ENCODE measurements at regions not wholly inside any gene's neighbourhood (a gene's known extent, or its start where the extent isn't known, plus 50 kb on each side); places are given as distances from the start of the nearest gene placed in this dataset.
"Not testable (repeated sequence)": the region's sequence is repeated elsewhere in the genome, so short reads cannot be mapped to it uniquely, and the experiment has no call there.

DNA sequence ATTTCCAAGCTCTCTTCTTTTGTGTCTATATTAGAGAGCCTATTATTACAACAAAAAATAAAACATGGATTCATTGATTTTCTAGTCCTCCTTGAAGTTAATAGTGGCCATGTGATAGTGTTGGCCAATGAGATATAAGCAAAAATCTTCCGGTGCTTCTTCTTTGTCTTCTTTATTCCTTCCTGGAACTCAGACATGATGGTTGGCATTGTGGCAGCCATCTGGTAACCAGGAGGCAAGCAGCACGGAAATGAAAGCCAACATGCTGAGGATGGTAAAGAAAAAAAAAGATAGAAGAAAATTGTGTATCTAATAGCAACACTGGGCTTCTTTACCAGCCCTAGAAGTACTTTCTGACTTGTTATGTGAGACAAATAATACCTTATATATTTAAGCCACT lies 50.8 kb upstream of the SEL1L start:
- no peak for DNase-seq

DNA sequence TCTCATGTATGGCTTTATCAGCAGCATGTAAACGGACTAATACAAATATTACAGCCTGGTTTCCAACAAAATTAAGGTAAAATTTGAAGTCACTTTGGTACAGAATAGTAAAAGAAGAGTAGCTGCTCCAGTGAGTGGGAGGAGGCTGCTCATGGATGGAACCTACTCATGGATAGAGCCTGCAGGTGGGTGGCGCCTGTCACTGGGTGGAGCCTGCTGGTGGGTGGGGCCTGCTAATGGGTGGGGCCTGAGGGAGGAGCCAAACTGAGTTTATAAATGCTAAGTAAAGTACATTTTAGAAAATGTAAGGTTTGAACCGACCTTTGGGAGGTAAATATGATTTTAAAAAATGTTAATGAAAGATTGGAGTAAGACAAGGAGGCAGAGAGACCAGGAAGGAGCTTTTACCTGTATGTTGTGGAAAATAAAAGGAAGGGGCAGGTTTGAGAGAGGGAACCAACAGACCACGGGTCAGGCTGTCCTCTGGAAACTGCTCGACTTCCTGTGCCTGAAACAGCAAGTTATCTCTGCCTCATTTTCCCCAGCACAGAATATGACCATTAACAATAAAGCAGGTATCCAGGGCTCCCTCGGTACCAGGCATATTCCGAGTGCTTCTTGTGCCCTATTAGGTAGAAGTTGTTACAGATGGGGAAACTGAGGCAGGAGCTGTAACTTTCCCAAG lies 55.9 kb upstream of the SEL1L start:
- no peak for DNase-seq

DNA sequence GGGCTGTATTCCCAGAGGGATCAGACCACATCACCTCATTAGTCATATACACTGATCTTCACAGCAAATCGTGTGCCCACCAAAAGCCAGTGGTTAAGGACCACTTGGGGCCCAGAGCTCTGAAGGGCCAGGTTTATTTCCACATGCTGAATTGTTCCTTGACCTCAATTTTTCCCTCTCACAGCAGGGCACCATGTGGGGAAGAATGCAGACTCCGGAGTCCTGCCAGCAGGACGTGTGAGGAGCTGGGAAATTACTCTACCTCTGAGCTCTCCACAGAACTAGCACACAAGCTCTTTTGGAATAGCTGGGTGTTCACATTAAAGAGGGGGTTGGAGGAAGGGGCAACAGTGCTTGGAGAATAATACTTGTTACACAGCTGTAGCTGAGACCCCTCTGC lies 57.6 kb upstream of the SEL1L start:
- no peak for DNase-seq

DNA sequence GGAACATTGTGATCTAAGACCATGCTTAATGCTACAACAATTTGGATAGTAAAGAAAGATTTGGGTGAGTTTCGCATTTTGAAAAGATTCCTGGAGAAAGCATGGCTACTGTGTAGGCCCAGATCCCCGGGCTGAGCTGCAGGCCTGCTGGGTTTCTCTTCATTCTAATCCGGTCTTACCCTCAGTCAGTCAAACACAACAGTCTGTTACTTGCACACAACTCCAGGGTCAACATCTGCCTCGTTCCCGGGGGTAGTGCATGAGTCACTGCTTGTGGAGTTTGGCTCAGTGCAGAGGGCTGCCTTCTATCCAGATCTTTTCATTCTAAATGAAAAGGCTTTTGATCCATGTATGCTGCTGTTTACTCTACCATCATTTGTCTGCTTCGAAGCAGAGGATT lies 60.4 kb upstream of the SEL1L start:
- DNase-seq = no peak

DNA sequence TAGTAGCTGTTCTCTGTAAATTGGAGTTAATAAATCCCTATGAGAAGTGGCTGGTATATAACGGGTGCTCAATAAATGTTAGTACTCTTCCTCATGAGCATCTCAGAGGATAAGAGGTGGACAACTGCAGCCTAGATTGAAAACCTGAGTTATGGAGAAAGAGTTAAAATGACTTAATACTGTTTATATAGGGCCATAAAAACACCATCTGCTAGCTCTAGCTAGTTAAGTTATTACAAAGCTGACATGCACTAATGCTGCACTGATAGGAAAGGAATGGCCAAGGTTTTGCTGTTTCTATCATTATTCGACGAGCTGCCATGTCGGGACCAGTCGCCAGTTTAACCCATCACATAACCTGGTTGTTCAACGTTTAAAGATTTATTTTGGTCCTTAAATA lies 72.0 kb upstream of the SEL1L start:
- no peak for DNase-seq

DNA sequence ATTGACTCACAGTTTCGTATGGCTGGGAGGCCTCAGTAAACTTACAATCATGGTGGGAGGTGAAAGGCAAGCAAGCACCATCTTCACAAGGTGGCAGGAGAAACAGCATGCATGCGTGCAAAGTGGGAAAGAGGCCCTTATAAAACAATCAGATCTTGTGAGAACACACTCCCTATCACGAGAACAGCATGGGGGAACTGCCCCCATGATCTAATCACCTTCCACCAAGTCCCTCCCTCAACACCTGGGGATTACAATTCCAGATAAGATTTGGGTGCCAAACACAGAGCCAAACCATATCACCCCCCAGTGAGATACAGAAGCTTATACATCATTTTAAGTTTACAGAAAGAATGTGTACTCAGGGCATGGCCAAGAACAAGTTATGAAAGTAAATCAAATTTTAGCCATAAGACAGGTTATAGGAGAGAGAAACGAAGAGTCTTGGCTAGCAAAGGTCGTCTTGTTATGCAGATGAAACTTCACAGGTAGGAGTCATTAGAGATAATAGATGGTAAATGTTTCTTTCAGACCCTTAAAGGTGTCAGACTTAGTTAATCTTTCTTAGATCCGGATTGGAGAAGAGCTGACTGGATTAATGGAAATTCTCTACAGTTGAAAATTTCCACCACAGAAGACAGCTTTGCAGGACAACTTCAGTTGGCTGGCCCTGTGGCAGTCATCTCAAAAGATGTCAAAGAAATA lies 79.8 kb upstream of the SEL1L start:
- no peak for DNase-seq

DNA sequence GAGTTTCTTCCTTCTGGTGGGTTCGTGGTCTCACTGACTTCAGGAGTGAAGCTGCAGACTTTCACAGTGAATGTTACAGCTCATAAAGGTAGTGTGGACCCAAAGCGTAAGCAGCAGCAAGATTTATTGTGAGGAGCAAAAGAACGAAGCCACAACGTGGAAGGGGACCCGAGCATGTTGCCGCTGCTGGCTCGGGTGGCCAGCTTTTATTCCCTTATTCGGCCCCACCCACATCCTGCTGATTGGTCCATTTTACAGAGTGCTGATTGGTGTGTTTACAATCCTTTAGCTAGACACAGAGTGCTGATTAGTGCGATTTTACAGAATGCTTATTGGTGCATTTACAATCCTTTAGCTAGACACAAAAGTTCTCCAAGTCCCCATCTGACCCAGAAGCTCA lies 80.6 kb upstream of the SEL1L start:
- not testable (repeated sequence) for DNase-seq

DNA sequence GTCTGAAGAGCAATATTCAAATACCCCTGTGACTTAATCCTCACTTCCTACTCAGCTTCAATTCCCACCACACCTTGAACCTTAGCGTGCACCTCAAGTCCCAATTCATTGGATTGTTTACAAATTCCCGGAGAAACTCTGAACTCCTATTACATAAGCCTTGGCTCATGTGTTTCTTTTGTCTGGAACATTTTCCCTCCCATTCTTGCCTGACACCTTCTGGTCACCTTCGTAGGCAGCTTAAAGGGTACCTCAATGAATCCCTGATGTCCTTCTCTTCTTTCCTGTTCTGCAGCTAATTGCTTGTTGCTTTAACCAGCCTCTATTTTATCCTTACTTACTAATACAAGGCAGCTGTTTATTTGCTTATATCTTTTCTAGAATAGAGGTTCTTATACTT lies 85.0 kb upstream of the SEL1L start:
- no peak for DNase-seq

DNA sequence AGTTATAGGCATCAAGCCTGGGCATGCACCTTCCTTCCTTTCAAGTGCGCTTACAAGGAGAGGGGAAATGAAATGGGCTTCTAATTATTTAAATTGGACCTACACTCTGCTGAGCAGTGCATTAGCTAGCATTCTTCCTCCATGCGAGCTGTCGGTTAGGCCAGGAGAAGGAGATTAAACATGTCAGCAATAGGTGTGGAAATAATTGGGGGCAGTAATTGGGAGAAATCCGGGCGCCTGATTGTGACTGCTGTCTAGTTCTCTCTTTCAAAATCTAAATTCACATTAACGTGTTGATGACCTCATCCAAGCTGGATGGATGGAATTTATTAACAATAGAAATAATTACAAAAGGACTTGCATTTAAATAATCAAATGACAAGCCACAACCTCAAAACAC lies 86.2 kb upstream of the SEL1L start:
- DNase-seq = no peak

DNA sequence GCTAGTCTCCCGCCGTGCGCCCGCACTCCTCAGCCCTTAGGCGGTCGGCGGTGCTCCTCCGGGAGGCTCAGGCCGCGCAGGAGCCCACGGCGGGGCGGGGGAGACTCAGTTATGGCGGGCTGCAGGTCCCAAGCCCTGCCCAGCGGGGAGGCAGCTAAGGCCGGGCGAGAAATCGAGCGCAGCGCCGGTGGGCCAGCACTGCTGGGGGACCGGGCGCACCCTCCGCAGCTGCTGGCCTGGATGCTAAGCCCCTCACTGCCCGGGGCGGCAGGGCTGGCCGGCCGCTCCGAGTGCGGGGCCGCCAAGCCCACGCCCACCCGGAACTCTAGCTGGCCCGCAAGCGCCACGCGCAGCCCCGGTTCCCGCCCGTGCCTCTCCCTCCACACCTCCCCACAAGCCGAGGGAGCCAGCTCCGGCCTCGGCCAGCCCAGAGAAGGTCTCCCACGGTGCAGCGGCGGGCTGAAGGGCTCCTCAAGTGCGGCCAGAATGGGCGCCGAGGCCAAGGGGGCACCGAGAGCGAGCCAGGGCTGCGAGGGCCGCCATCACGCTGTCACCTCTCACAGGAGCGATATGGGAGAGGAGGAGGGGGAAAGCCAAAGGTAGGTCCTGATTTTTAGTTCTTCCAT lies 90.2 kb upstream of the SEL1L start:
- not testable (repeated sequence) for DNase-seq

DNA sequence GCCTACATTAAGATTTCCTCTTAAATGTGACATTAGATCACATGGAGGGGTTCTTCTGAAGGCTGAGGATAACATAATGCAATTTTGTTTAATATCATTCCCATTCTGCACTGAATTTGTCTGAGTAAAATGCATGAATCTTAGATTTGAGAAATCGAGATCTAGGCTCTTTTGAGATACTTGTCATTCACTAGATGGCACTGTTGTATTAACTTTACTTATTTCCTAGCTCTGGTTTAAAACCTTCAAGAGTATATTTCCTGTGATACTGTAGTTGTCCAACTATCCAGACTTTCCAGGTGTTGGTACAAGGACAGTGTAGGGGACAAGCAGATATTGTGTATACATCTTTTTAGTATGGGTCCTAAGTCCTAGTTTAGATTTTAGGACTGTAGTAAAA lies 91.7 kb upstream of the SEL1L start:
- no peak for DNase-seq

DNA sequence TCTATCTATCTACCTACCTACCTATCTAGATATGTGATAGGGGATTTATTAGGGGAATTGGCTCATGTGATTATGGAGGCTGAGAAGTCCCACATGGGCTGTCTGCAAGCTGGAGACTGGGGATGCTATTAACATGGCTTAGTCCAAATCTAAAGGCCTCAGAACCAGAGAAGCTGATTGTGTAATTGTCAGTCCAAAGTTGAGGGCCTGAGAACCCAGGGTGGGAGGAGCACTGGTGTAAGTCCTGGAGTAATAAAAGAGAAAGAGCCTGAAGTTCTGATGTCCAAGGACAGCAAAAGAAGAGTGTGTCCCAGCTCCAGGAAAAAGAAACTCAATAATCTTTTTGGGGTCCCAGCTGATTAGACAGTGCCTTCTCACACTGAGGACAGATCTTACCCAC lies 98.5 kb upstream of the SEL1L start:
- no peak for DNase-seq

DNA sequence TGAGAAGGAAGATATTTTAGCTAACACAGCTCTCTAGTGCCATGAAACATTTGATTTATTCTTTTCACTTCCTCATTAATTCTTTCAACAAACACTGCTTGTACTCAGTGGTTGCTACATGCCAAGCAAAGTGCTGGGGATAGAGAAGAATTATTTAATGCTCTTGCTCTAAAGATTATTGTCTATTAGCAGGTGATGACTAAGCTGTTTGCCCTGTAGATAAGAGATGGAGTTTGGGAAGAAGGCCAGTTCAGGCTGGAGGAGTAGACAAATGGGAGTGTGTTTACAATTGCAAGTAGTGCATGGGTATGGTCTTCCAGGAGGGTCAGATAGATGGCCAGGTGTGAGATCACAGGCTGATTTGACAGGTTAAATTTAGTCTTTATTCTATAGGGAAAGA lies 99.8 kb upstream of the SEL1L start:
- no peak for DNase-seq

DNA sequence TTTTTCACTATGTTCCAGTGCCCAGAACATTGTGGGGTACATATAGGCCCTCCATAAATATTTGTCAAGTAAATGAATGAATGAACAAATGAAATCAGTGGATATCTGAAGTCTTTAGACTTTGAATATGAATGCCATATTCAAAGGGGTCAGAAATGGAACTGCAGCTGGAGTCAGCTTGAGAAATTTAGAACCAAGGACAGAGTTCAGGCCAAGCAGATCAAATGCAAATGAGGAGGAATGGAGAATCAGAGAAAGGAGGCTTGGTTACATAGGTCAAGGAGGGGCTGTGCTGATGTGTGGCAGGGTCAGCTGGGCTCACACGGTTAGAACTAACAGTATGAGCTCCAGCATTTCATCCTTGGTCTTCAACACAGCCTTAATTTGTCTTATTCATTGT lies 104.0 kb upstream of the SEL1L start:
- DNase-seq = no peak

DNA sequence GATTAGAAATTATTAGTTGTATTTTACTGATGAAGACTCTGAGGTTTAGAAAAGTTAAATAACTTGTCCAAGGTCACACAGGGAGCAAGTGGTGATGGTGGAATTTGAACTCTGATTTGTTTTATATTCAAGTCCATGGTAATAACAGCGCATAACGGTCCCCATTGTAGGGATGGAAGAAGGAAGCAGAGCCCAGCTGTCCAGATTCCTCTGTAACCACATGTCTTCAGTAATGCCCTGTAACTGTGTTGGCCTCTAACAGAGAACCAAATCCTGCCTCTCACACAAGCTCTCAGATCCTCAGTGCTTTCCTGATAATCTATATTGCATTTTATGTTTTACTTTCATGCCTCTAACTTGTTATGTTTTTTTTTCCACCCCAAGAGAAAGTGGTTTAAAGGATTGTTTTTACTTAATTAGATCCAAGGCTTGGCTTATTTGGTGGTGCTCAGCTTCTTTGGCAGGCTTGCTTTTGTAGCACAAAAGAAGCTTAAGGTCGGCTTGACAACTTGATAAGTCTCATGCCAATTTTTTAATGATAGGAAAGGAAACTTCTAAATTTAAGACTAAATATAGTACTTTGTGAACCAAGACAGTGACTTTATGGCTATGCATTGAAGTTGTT lies 105.1 kb upstream of the SEL1L start:
- no peak for DNase-seq

DNA sequence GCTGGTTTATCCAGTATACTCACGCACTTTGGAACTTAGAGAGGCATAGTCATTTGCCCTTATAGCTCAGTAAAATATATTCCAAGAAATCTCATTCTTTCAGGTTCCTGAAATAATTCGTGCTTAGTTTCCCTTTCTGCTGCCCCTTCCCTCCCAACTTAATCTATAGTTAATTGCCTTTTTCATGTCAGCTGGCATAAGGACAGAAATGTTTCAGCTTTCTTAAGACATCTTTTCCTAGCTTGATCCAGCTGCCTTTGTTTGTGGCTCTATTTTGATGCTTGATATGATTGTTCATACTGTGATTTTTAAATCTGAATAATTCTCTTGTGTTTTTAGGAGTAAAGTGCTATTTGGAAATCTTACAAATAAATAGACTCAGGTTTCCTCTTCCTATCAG lies 120.0 kb upstream of the SEL1L start:
- no peak for DNase-seq

DNA sequence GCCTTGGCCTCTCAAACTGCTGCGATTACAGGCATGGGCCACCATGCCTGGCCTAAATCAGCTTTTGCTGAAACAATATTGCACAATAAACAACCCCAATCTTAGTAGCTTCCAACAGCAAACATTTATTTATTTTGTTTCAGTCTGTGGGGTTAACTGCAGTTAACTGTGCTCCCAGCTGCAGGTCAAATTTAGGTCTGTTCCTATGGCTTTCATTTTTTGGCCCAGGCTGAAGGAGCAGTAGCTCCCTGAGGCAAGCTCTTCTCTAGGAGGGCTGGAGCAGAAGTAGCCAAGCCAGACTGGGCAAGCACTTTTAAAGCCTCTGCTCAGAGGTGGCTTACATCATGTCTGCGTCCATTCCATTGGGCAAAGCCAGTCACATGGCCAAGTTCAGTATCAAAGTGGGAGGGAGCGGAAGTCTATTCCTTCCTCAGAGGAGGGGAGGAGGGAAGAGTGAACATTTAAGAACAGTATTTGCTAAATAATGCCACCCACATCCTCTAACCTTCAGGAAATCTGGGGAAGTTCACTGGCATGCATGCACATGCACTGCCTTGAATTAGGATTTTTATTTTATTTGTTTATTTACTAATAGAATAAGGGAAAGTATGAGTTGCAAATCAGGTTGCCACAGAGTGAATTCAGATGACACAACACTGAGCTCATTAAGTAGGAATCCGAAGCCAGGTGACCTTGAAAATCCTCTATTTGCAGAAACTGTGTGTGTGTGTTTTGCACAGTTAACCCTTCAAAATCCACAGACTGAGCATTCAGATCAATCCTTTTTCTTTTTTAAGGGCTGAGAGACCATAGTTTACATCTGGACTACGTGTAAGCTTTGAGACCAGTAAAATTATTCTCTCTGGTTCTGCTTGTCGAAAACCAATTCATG lies 122.0 kb upstream of the SEL1L start:
- DNase-seq = no peak

DNA sequence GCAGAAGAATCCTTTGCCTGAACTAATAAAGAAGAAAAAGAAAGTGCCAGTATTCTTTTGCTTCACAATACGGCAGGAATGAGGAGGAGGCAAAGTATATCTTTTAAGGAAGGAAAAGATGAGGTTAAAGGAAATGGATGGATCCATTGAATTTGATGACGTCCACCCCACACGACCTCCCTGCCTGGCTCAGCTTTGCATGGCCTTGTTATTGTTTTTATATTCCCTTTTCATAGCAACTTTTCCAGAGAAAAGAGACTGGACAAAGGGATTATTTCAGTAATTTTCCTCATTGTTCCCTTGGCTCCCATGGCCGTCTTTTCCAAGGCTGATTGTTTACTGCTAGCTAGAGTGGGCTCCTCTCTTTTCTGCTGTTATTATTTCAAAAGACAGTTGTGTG lies 123.2 kb upstream of the SEL1L start:
- no peak for DNase-seq

DNA sequence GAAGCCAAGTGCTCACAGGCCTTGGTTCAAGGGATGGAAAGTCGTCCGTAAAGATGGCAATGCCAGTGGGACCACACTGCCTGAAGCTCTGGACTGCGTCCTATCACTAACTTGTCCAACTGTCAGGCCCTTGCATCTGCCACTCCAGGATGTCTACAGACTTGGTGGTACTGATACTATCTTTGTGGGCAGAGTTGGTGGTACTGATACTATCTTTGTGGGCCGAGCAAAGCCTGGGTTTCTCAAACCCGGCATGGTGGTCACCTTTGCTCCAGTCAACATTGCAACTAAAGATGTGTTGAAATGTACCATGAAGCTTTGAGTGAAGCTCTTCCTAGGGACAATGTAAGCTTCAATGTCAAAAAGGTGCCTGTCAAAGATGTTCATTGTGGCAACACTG lies 128.4 kb upstream of the SEL1L start:
- DNase-seq = no peak

DNA sequence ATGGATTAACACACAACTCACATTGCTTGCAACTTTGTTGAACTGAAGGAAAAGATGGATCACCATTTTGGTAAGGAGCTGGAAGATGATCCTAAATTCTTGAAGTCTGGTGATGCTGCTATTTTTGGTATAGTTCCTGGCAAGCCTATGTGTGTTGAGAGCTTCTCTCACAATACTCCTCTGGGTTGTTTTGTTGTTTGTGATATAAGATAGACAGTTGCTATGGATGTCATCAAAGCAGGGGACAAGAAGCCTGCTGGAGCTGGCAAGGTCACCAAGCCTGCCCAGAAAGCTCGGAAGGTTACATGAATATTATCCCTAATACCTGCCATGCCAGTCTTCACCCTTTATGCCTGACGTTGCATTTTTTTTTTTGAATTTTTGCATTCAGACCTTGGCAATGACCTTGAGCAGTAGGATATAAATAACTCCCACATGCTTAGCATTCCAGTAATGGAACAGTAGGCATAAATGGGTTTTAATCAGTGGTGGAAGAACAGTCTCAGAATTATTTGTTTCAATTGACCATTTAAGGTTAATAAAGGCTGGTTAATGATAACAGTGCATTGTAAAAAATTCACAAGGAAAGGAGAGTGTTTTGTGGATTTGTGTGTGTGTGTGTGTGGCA lies 129.0 kb upstream of the SEL1L start:
- DNase-seq = no peak

DNA sequence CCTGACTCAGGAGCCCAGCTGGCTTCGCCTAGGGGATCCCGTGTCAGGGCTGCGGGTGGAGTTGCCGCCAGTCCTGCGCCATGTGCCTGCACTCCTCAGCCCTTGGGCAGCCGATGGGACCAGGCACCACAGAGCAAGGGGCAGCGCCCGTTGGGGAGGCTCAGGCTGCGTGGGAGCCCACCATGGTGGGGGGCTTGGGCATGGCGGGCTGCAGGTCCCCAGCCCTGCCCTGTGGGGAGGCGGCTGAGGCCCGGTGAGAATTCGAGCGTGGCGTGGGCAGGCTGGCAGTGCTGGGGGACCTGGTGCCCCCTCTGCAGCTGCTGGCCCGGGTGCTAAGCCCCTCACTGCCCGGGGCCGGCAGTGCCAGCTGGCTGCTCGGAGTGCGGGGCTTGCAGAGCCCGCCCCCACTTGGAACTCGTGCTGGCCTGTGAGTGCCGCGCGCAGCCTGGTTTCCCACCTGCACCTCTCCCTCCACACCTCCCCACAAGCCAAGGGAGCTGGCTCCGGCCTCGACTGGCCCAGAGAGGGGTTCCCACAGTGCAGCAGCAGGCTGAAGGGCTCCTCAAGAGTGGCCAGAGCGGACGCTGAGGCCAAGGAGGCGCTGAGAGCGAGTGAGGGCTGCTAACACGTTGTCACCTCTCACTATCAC lies 135.1 kb upstream of the SEL1L start:
- DNase-seq = no peak

DNA sequence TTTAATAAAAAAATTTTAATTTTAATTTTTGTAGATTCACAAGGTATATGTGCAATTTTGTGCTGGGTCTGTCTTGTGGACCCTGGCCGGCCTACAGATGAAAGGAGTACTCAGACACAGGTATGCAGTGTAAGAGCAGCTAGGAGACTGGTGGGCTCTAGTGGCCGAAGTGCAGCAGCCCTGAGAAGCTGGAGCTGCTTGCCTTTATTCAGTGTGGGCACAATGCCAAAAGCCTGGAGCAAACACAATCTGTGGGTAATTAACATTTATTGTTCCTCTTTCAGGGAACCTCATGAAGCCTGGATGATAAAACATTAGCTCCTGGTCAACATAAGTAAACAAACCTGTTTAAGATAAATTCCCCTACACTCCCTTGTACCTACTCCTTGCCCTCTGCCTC lies 135.7 kb upstream of the SEL1L start:
- no peak for DNase-seq

All from activated CD4-positive, alpha-beta T cell treated with anti-CD3 and anti-CD28 coated beads for 4 hours (primary cell).